Heart right ventricle (tissue), 16 donors: ENCODE measurements at regions not wholly inside any gene's neighbourhood (a gene's known extent, or its start where the extent isn't known, plus 50 kb on each side); places are given as distances from the start of the nearest gene placed in this dataset.

ENCODE experiments used
- ATAC-seq, 8 donors: fragments of 200-7000 bp; cut with Tn5 transposase; one replicate each; pipeline ENCODE4 v1.9.1; 2020; ENCODE audit warnings: mild to moderate bottlenecking in 8 of 8, moderate library complexity in 8 of 8, moderate number of reproducible peaks in 1 of 8
- DNase-seq, 2 donors: peaks; one replicate each; pipeline ENCODE4 v3.0.0-alpha.2; 2020
- H3K27ac ChIP-seq, 10 donors: fragments of 200-600 bp; sonication (generic) in 2 of 10; one replicate each; pipeline versions ENCODE4 v1.5.0 to v1.8.0; 2020 to 2022; ENCODE audit warnings: mild to moderate bottlenecking in 3 of 10
- H3K27me3 ChIP-seq, 7 donors: fragments of 200-600 bp; one replicate each; pipeline ENCODE4 v1.8.0; 2021 to 2022; ENCODE audit warnings: mild to moderate bottlenecking in 2 of 7
- H3K36me3 ChIP-seq, 9 donors: fragments of 200-600 bp; sonication (generic) in 1 of 9; one replicate each; pipeline versions ENCODE4 v1.5.0 to v1.8.0; 2020 to 2022; ENCODE audit warnings: mild to moderate bottlenecking in 2 of 9
- H3K4me1 ChIP-seq, 9 donors: fragments of 200-600 bp; sonication (generic) in 1 of 9; one replicate each; pipeline versions ENCODE4 v1.5.0 to v1.8.0; 2020 to 2022; ENCODE audit warnings: mild to moderate bottlenecking in 4 of 9
- H3K4me3 ChIP-seq, 10 donors: fragments of 200-600 bp; sonication (generic) in 2 of 10; one replicate each; pipeline versions ENCODE4 v1.5.0 to v1.8.0; 2020 to 2022; ENCODE audit warnings: mild to moderate bottlenecking in 7 of 10, moderate library complexity in 2 of 10
- H3K9me3 ChIP-seq, 11 donors: fragments of 200-600 bp in 10 of 11; sonication (generic) in 2 of 11; one replicate each; pipeline versions ENCODE4 v1.5.0 to v1.8.0; 2013 to 2022; ENCODE audit warnings: mild to moderate bottlenecking in 2 of 11, control low read depth in 1 of 11, moderate library complexity in 1 of 11
- WGBS, 2 donors: extraction: QIAGEN DNeasy Blood & Tissue Kit; methylation state at CpG; one replicate each; pipeline ENCODE4 v1.1.7; 2013; ENCODE audit warnings: inconsistent platforms in 1 of 2; 5-methylcytosine and 5-hydroxymethylcytosine counted together
- intact Hi-C, 10 donors: fragments of 100-400 bp; cut with DNase I; formaldehyde crosslinking; loops; one replicate each; pipeline versions ENCODE4 v1.11.1 to v1.14.2; 2022
- TF ChIP-seq, protein P1 (sequence below), 9 donors: fragments of 200-600 bp; sonication (generic) in 2 of 9; IDR thresholded peaks; one replicate each; pipeline versions ENCODE4 v1.5.0 to v1.8.0; 2021 to 2022; ENCODE audit warnings: antibody characterized with exemption in 9 of 9, mild to moderate bottlenecking in 5 of 9, moderate library complexity in 1 of 9
- donor health status: Arrhythmogenic right ventricular cardiomyopathy.
- donor health status: ischemic (EF 13 %, LVEDD 7.1; RV severe dilation, severe dysfunction).
- donor health status: healthy with polysubstance abuse.
- donor health status: DM: no; HTN: yes; CAD: no.
- donor health status: DM: no; HTN: no; CAD: no.
- donor health status: ischemic (EF 25% LVEDD 6.9; RV normal size, moderate dysfunction).
- donor health status: ischemic (EF 25% LVEDD 5.7; RV mildly dilated, moderate dysfunction).
- donor health status: healthy.
- donor health status: DM: yes; HTN: yes; CAD: no.
- donor health status: Ischemic cardiomyopathy.
- donor health status: ischemic (EF 35%, LVEDD 5.7; RV mildly dilated, moderate dysfunction).
- donor health status: nonischemic (EF 11% LVEDD 7.7; RV severe dilation, severe dysfunction).
- donor health status: DM: yes; HTN: yes; CAD: no.
- donor health status: PGD.
- donor health status: ischemic (EF 29% LVEDD 5.4; RV normal size, mild dysfunction).
- donor health status: nonischemic (EF 23%, LVEDD 6.1; RV moderate dilation, normal function).

DNA sequence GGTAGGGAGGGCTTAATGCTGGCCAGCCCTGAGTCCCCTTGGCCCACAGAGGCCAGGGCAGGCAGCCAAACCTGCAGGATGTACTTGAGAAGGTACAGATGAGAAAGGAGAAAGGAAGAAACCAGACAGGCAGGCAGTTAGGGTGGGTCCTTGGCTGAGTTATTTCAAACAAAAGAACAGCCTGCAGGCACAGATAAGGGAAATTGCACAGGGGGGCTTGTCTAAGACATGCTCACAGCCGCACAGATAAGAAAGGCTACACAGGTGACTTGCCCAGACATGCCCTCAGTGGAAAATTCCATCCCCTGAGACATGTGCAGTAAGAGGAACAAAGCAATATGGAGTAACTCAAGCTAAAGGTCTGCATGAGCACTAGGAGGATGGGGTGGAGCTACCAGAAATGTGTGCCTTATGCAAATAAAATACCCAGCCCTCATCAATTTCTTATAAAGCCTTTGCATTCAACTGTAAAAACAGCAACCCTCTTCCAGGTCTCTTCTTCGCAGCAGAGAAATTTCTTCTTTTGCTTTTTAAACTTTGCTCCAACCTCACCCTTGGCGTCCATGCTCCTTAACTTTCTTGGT lies 158.2 kb upstream of the RGS6 start:
- TF ChIP-seq, protein P1, sequence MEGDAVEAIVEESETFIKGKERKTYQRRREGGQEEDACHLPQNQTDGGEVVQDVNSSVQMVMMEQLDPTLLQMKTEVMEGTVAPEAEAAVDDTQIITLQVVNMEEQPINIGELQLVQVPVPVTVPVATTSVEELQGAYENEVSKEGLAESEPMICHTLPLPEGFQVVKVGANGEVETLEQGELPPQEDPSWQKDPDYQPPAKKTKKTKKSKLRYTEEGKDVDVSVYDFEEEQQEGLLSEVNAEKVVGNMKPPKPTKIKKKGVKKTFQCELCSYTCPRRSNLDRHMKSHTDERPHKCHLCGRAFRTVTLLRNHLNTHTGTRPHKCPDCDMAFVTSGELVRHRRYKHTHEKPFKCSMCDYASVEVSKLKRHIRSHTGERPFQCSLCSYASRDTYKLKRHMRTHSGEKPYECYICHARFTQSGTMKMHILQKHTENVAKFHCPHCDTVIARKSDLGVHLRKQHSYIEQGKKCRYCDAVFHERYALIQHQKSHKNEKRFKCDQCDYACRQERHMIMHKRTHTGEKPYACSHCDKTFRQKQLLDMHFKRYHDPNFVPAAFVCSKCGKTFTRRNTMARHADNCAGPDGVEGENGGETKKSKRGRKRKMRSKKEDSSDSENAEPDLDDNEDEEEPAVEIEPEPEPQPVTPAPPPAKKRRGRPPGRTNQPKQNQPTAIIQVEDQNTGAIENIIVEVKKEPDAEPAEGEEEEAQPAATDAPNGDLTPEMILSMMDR (IDR thresholded peaks at IDR 0.05): no peak
- no peaks in the 10 kb centered on the region for H3K27me3 ChIP-seq
- H3K36me3 ChIP-seq: no peaks in the 10 kb centered on the region
- H3K9me3 ChIP-seq: peaks cover 0 to 20% (median 7%) of the 10 kb centered on the region in 11 donors
- intact Hi-C loops: no loop called here
- ATAC-seq: no peak
- WGBS, 2 donors: 80 to 81% methylated on average over 3 of the region's 3 CpGs
- H3K4me1 ChIP-seq: peaks cover 0 to 15% (median 0%) of the 10 kb centered on the region in 9 donors
- DNase-seq: no peak
- no peak overlapping the region for H3K4me3 ChIP-seq
- H3K27ac ChIP-seq: no peak overlapping the region

DNA sequence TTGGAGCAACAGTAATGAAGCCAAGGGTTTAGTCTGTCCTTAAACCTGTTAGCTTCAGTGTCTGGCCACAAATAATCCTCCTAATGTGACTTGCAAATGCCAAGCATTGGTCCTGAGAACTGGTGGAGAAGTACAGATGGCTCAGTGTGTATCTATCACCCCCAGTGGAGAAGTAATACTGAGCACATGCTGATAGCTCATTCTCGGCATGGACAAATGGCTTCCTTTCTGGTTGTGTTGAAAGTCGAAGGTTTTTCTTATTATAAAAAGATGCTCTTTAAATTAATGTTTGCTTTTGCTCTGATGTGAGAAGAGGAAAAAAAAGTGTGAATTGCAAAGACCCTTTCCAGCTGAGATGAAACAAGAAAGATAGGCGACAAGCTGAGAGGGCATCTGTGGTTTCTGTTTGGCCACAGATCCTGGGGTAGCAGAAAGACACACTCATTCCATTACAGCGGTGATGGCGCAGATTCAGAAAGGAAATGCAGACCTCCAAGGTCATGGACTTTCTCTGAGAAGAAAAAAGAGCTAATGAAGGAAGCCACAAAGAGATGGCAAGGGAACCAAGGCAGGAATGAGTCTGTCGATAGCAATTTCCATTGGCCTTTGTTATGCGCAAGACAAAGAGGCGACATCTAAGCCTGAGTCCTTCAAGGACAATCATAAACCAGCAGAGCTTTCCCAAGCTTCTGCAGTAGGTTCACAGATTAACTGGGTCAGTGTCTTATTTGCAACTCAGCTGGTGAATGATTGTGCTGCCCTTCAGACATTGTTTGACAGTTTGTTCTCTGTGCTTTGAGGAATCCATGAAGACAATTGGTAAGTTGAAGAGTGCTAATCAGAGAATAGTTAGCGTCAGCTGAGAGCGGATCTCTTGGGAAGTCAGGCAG lies 155.5 kb upstream of the RGS6 start:
- TF ChIP-seq, protein P1 (IDR thresholded peaks at IDR 0.05): no peak

DNA sequence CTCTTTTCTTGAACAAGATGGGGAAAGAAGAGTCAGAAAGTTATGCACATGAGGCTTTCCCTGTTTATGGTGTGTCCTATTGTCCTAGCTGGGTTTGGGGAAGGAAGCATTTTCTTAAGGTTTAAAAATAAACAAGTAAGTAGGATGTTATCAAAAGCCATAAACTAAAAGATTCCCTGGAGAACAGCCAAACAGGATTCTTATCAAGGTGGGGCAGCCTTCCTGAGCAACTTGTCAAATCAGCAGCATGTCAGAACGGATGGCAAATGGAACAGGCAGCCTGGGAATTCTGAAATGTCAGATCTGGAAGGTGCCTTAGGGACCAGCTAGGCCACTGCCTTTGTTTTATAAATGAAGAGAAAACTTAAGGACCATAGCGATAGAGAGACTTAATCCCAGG lies 152.2 kb upstream of the RGS6 start:
- peak; percentile 68 to 93 (median 86) for ATAC-seq
- intact Hi-C loops: loop anchor here in 1 of 10 donors (10.0 kb wide), 1 partner anchor 55 kb away; no protein-coding TSS in a partner anchor
- DNase-seq: peak in 1 of 2 donors; percentile 52
- TF ChIP-seq, protein P1 (IDR thresholded peaks at IDR 0.05): no peak
- Histone ChIP-seq H3K36me3 (no peaks in the 10 kb centered on the region), H3K27ac (peak overlapping the region in 6 of 10 donors; percentile 3 to 63 (median 47)), H3K27me3 (no peaks in the 10 kb centered on the region), H3K4me3 (no peak overlapping the region), H3K9me3 (no peaks in the 10 kb centered on the region), H3K4me1 (peaks cover 0 to 39% (median 4%) of the 10 kb centered on the region in 9 donors)
- 27 to 40% methylated on average over 2 of the region's 2 CpGs for WGBS, 2 donors

More for the DNA sequence above, 155.5 kb upstream of the RGS6 start:
- 52 to 53% methylated on average over 10 of the region's 10 CpGs for WGBS, 2 donors
- Histone ChIP-seq H3K9me3 (peaks cover 0 to 11% (median 5%) of the 10 kb centered on the region in 11 donors), H3K27me3 (no peaks in the 10 kb centered on the region), H3K36me3 (no peaks in the 10 kb centered on the region), H3K4me3 (no peak overlapping the region), H3K27ac (no peak overlapping the region), H3K4me1 (peaks cover 0 to 35% (median 0%) of the 10 kb centered on the region in 9 donors)
- intact Hi-C loops: no loop called here
- ATAC-seq (no peak), DNase-seq (no peak)

DNA sequence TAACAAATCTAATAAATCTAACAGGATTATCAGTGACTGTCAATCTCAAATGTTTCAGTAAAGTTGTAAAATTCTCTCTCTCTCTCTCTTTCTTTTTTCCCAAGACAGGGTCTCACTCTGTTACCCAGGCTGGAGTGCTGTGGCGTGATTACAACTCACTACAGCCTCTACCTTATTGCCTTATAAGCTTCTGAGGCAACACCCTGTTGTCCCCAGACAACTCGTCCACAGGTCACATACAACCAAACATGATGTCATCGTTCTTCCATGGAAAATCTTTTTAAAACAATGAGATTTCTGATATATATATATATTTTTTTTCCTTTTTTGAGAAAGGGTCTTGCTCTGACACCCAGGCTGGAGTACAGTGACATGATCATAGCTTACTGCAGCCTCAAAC lies 151.4 kb upstream of the RGS6 start:
- intact Hi-C loops: loop anchor here in 1 of 10 donors (10.0 kb wide), 1 partner anchor 54 kb away; no protein-coding TSS in a partner anchor

More for the DNA sequence above, 151.4 kb upstream of the RGS6 start:
- TF ChIP-seq, protein P1 (IDR thresholded peaks at IDR 0.05): no peak
- 66 to 72% methylated on average over 3 of the region's 3 CpGs for WGBS, 2 donors
- no peaks in the 10 kb centered on the region for H3K9me3 ChIP-seq
- H3K4me3 ChIP-seq: no peak overlapping the region
- peaks cover 0 to 39% (median 4%) of the 10 kb centered on the region in 9 donors for H3K4me1 ChIP-seq
- peak overlapping the region in 7 of 10 donors; percentile 3 to 61 (median 27) for H3K27ac ChIP-seq
- DNase-seq: no peak
- no peaks in the 10 kb centered on the region for H3K27me3 ChIP-seq
- no peaks in the 10 kb centered on the region for H3K36me3 ChIP-seq
- peak in 3 of 8 donors; percentile 53 to 65 (median 54) for ATAC-seq
